HCT116 (cell line): ENCODE measurements at regions not wholly inside any gene's neighbourhood (a gene's known extent, or its start where the extent isn't known, plus 50 kb on each side); places are given as distances from the start of the nearest gene placed in this dataset.

Experiments
- ATAC-seq: fragments of 200-7000 bp; cut with Tn5 transposase; 2 replicates; pipeline ENCODE4 v1.9.1; 2020; ENCODE audit warnings: mild to moderate bottlenecking, moderate library complexity
- BruUV-seq: library from RNA; stranded (reverse); fragments of 400-500 nt; replicated peaks from 2 replicates; lab custom pipeline; 2021; lab: Mats Ljungman, UMichigan
- CTCF ChIA-PET: fragments of 300-600 bp; sonication (Branson Sonifier 250); formaldehyde crosslinking; loops from one replicate; lab custom pipeline; 2021; ENCODE audit warnings: antibody characterized with exemption; lab: Charles Lee
- POLR2A ChIA-PET: fragments of 300-600, 350-600 bp; sonication (Branson Sonifier 250); formaldehyde crosslinking; loops from one replicate; lab custom pipeline; 2021; ENCODE audit warnings: antibody characterized with exemption; lab: Charles Lee
- RAD21 ChIA-PET, 2 experiments: fragments of 300-600 bp; sonication (Branson Sonifier 250); formaldehyde crosslinking; loops; one replicate each; lab custom pipeline; 2023; ENCODE audit warnings: low total read pairs in 2 of 2; ENCODE audit not compliant: uncharacterized antibody in 2 of 2, unreplicated experiment in 2 of 2, low non-redundant PET in 1 of 2; lab: Charles Lee
- DNase-seq: peaks from one replicate; pipeline ENCODE4 v3.0.0-alpha.2; 2010; ENCODE audit warnings: low read depth, low spot score
- H2AFZ ChIP-seq: fragments of 200-600 bp; shearing (Covaris generic), sonication (generic); 2 replicates; pipeline ENCODE4 v1.6.1; 2017; ENCODE audit warnings: low read depth, mixed run types, mixed read lengths, antibody characterized with exemption, low read length; ENCODE audit not compliant: poor library complexity, severe bottlenecking
- H3K27ac ChIP-seq: 2 replicates; pipeline ENCODE4 v1.5.1; 2012; ENCODE audit warnings: low read depth, low read length
- H3K27me3 ChIP-seq: fragments of 200-600 bp; sonication (generic); 2 replicates; pipeline ENCODE4 v1.6.1; 2016; ENCODE audit warnings: mixed run types, low read length, mixed read lengths; ENCODE audit not compliant: insufficient read depth
- H3K36me3 ChIP-seq, 2 experiments: fragments of 200-500 bp in 1 of 2; fragments of 200-600 bp in 1 of 2; sonication (Bioruptor generic) in 1 of 2; sonication (generic) in 1 of 2; 2 replicates each; pipeline versions ENCODE4 v1.5.1 to v1.6.1; 2014 to 2016; ENCODE audit warnings: low read length in 2 of 2, inconsistent platforms in 1 of 2, mixed read lengths in 1 of 2, mixed run types in 1 of 2; ENCODE audit not compliant: insufficient read depth in 2 of 2, control insufficient read depth in 1 of 2
- H3K4me1 ChIP-seq, 2 experiments: fragments of 200-600 bp in 1 of 2; sonication (generic) in 1 of 2; 2 replicates each; pipeline versions ENCODE4 v1.5.1 to v1.6.1; 2012 to 2017; ENCODE audit warnings: low read length in 2 of 2, inconsistent platforms in 1 of 2, mild to moderate bottlenecking in 1 of 2, mixed read lengths in 1 of 2, mixed run types in 1 of 2, moderate library complexity in 1 of 2; ENCODE audit not compliant: insufficient read depth in 2 of 2, control insufficient read depth in 1 of 2
- H3K4me2 ChIP-seq: fragments of 200-600 bp; sonication (generic); 2 replicates; pipeline ENCODE4 v1.6.1; 2017; ENCODE audit warnings: mixed run types, low read length, mixed read lengths
- H3K4me3 ChIP-seq, 2 experiments: fragments of 200-600 bp in 1 of 2; sonication (generic) in 1 of 2; replicated peaks in 1 of 2; 2 replicates each; pipeline ENCODE4 v1.5.1; 2011 to 2016; ENCODE audit warnings: low read length in 2 of 2, control low read depth in 1 of 2, low read depth in 1 of 2, mild to moderate bottlenecking in 1 of 2, mixed read lengths in 1 of 2, mixed run types in 1 of 2
- H3K79me2 ChIP-seq: fragments of 200-600 bp; sonication (generic); 2 replicates; pipeline ENCODE4 v1.6.1; 2017; ENCODE audit warnings: mild to moderate bottlenecking, mixed run types, low read length, moderate library complexity, mixed read lengths; ENCODE audit not compliant: insufficient read depth
- H3K9ac ChIP-seq: fragments of 200-600 bp; sonication (generic); 2 replicates; pipeline ENCODE4 v1.6.1; 2016; ENCODE audit warnings: low read length, mixed read lengths
- H3K9me2 ChIP-seq: fragments of 200-600 bp; sonication (generic), shearing (Covaris generic); 2 replicates; pipeline ENCODE4 v1.6.1; 2017; ENCODE audit warnings: mixed run types, mild to moderate bottlenecking, moderate library complexity; ENCODE audit not compliant: insufficient read depth
- H3K9me3 ChIP-seq, 2 experiments: fragments of 200-500 bp in 1 of 2; fragments of 200-600 bp in 1 of 2; sonication (Bioruptor generic) in 1 of 2; sonication (generic) in 1 of 2; 2 replicates each; pipeline ENCODE4 v1.6.1; 2014 to 2017; ENCODE audit warnings: low read length in 2 of 2, mixed read lengths in 2 of 2, inconsistent platforms in 1 of 2, low read depth in 1 of 2, mild to moderate bottlenecking in 1 of 2, mixed run types in 1 of 2, moderate library complexity in 1 of 2; ENCODE audit not compliant: control insufficient read depth in 1 of 2, insufficient read depth in 1 of 2
- H4K20me1 ChIP-seq: fragments of 200-600 bp; sonication (generic), shearing (Covaris generic); 2 replicates; pipeline ENCODE4 v1.6.1; 2017; ENCODE audit warnings: mixed run types, mild to moderate bottlenecking, moderate library complexity; ENCODE audit not compliant: insufficient read depth
- CEBPB ChIP-seq: IDR thresholded peaks from 2 replicates; pipeline ENCODE4 v1.6.1; 2012; ENCODE audit warnings: low read depth
- CTCF ChIP-seq, 3 experiments: fragments of 200-600 bp in 1 of 3; sonication (generic) in 1 of 3; IDR thresholded peaks in 2 of 3; conservative IDR thresholded peaks in 1 of 3; 2 replicates each; pipeline ENCODE4 v1.5.1; 2012 to 2017; ENCODE audit warnings: low read depth in 2 of 3, low read length in 2 of 3, antibody characterized with exemption in 1 of 3, borderline replicate concordance in 1 of 3, control low read depth in 1 of 3, mild to moderate bottlenecking in 1 of 3, mixed read lengths in 1 of 3, mixed run types in 1 of 3, moderate library complexity in 1 of 3; ENCODE audit not compliant: insufficient read depth in 1 of 3
- ELF1 ChIP-seq: IDR thresholded peaks from 2 replicates; pipeline ENCODE4 v1.6.1; 2012; ENCODE audit warnings: low read depth, borderline replicate concordance
- EZH2 ChIP-seq: fragments of 200-600 bp; sonication (generic); IDR thresholded peaks from 2 replicates; pipeline ENCODE4 v1.6.1; 2017; ENCODE audit warnings: antibody characterized with exemption, mixed run types
- POLR2AphosphoS5 ChIP-seq: IDR thresholded peaks from 2 replicates; pipeline ENCODE4 v1.6.1; 2011; ENCODE audit warnings: mild to moderate bottlenecking, low read depth, low read length, moderate library complexity
- SP1 ChIP-seq: IDR thresholded peaks from 2 replicates; pipeline ENCODE4 v1.6.1; 2012; ENCODE audit warnings: low read depth
- YY1 ChIP-seq: IDR thresholded peaks from 2 replicates; pipeline ENCODE4 v1.6.1; 2011; ENCODE audit warnings: low read length, low read depth, moderate library complexity, mild to moderate bottlenecking; ENCODE audit not compliant: insufficient replicate concordance; ENCODE audit errors: extremely low read depth
- ZFX ChIP-seq: fragments of 450-650 bp; IDR thresholded peaks from 2 replicates; pipeline ENCODE4 v1.6.1; 2017
- ZNF274 ChIP-seq: fragments of 200-500 bp; sonication (Bioruptor generic); IDR thresholded peaks from 2 replicates; pipeline ENCODE4 v1.6.1; 2014; ENCODE audit warnings: mild to moderate bottlenecking, low read depth, low read length, inconsistent platforms
- intact Hi-C: fragments of 100-400 bp; cut with micrococcal nuclease; formaldehyde crosslinking; loops from 2 replicates; pipeline ENCODE4 v1.10.0; 2022

GRCh38 chr5:119792161-119792799, 162.9 kb downstream of the FAM170A start:
- DNase-seq: no peak
- no peaks in the 10 kb centered on the region for H3K79me2 ChIP-seq
- intact Hi-C loops: no loop called here
- no peak for TF ChIP-seq YY1
- TF ChIP-seq, all 23 proteins: peak for 0
- no peaks in the 10 kb centered on the region for H3K9me3 ChIP-seq
- CTCF ChIA-PET: no interaction called here
- no peak overlapping the region for H2AFZ ChIP-seq
- H4K20me1 ChIP-seq: no peaks in the 10 kb centered on the region
- H3K27me3 ChIP-seq: no peaks in the 10 kb centered on the region
- no peaks in the 10 kb centered on the region for H3K36me3 ChIP-seq
- ATAC-seq: no peak
- RAD21 ChIA-PET: no interaction called here
- no peak overlapping the region for H3K27ac ChIP-seq
- no peak overlapping the region for H3K4me3 ChIP-seq
- POLR2A ChIA-PET: no interaction called here
- BruUV-seq: no TSS peak
- H3K9me2 ChIP-seq: no peaks in the 10 kb centered on the region
- no peak overlapping the region for H3K9ac ChIP-seq
- no peaks in the 10 kb centered on the region for H3K4me1 ChIP-seq
- no peak overlapping the region for H3K4me2 ChIP-seq

GRCh38 chr5:119795768-119796167, 166.4 kb downstream of the FAM170A start:
- Histone ChIP-seq H3K27ac (no peak overlapping the region), H3K9ac (no peak overlapping the region), H3K36me3 (no peaks in the 10 kb centered on the region), H3K9me2 (no peaks in the 10 kb centered on the region), H3K4me3 (no peak overlapping the region), H2AFZ (peak overlapping the region; percentile 4), H3K4me2 (no peak overlapping the region), H4K20me1 (no peaks in the 10 kb centered on the region), H3K9me3 (no peaks in the 10 kb centered on the region), H3K79me2 (no peaks in the 10 kb centered on the region), H3K4me1 (no peaks in the 10 kb centered on the region), H3K27me3 (no peaks in the 10 kb centered on the region)
- CTCF ChIA-PET: no interaction called here
- no TSS peak for BruUV-seq
- no peak for TF ChIP-seq YY1
- no peak for TF ChIP-seq POLR2AphosphoS5
- no peak for TF ChIP-seq EZH2
- no peak for TF ChIP-seq ELF1
- no peak for TF ChIP-seq SP1
- TF ChIP-seq ZNF274: no peak
- no peak for TF ChIP-seq CEBPB
- TF ChIP-seq CTCF (IDR thresholded peaks at IDR 0.05 in 2 of 3, conservative IDR thresholded peaks at IDR 0.05 in 1 of 3; ENCODE audit: borderline replicate concordance in 1 of 3, insufficient read depth in 1 of 3, low read depth in 2 of 3, low read length in 2 of 3): no peak
- TF ChIP-seq ZFX: no peak
- POLR2A ChIA-PET: no interaction called here
- ATAC-seq (no peak), DNase-seq (no peak)
- intact Hi-C loops: no loop called here
- RAD21 ChIA-PET: no interaction called here
